Upper lobe of left lung (tissue), 6 donors: ENCODE measurements at regions not wholly inside any gene's neighbourhood (a gene's known extent, or its start where the extent isn't known, plus 50 kb on each side); places are given as distances from the start of the nearest gene placed in this dataset.
"Not testable (repeated sequence)": the region's sequence is repeated elsewhere in the genome, so short reads cannot be mapped to it uniquely, and the experiment has no call there.

ENCODE experiments used
- ATAC-seq, 2 donors: fragments of 200-7000 bp; cut with Tn5 transposase; one replicate each; pipeline ENCODE4 v1.9.1; 2022; ENCODE audit warnings: mild to moderate bottlenecking in 2 of 2, moderate library complexity in 2 of 2; ENCODE audit not compliant: low FRiP score in 2 of 2
- DNase-seq, 2 donors: peaks; one replicate each; pipeline ENCODE4 v3.0.0-alpha.2; 2019 to 2020
- H3K27ac ChIP-seq, 4 donors: fragments of 200-600 bp; sonication (generic); one replicate each; pipeline ENCODE4 v1.5.1; 2016 to 2019
- H3K27me3 ChIP-seq, 4 donors: fragments of 200-600 bp; sonication (generic); one replicate each; pipeline ENCODE4 v1.5.1; 2017 to 2019
- H3K36me3 ChIP-seq, 4 donors: fragments of 200-600 bp; sonication (generic); one replicate each; pipeline ENCODE4 v1.5.1; 2016 to 2019
- H3K4me1 ChIP-seq, 4 donors: fragments of 200-600 bp; sonication (generic); one replicate each; pipeline ENCODE4 v1.5.1; 2018 to 2019
- H3K4me3 ChIP-seq, 4 donors: fragments of 200-600 bp; sonication (generic); one replicate each; pipeline ENCODE4 v1.5.1; 2017 to 2019; ENCODE audit warnings: mild to moderate bottlenecking in 2 of 4, moderate library complexity in 1 of 4
- H3K9me3 ChIP-seq, 4 donors: fragments of 200-600 bp; sonication (generic); one replicate each; pipeline ENCODE4 v1.5.1; 2018 to 2019
- CTCF ChIP-seq, 6 experiments: fragments of 450-650 bp in 4 of 6; fragments of 200-600 bp in 2 of 6; sonication (generic) in 2 of 6; IDR thresholded peaks; one replicate each; pipeline ENCODE4 v1.5.1; 2016 to 2019; ENCODE audit warnings: antibody characterized with exemption in 6 of 6
- whole genome bisulfite sequencing, 2 donors: methylation state at CpG; one replicate each; pipeline ENCODE4 v1.1.5; 2017 to 2018; 5-methylcytosine and 5-hydroxymethylcytosine counted together
- small RNA-seq, 4 donors: library from RNA; depleted of rRNA; stranded (forward); fragments of <200 nt; gene quantifications; one replicate each; pipeline ENCODE3, GENCODE V24; 2016
- donor health status: DM: no; HTN: no; CAD: no; lungs with moderate emphysema.
- donor health status: DM: no; HTN: yes; CAD: no; lungs with severe emphysema.

DNA sequence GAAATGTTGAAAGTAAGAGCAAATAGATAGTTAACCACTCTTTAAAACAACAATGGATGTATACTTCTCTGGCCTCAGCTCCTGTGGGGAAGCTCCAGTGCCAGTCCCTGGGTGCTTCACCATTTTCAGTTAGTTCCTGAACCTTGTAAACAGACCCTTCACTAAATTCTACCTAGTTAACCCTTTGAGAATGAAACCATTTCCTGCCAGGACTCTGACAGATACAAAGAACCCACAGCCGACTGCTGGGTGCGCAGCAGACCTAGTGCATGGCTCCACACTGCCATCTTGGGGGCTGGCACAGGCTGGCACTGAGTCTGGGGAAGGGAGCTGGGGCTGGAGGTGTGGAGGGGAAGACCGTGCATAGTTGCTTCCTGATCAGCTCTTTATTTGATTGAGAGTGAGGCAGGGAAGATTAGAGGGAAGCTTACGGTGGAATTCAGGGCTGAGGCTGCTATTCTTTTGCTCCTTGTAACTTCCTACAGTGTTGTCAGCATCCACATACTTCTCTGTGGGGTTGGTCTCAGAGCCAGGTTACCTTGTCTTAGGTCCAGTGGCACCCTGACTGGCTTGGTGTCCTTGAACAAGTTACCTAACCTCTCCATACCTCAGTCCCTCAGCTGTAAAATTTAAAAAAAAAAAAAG, 62.3 kb upstream of the TP53BP2 start:
- ATAC-seq, H3K4me1 ChIP-seq, H3K36me3 ChIP-seq, H3K27ac ChIP-seq, H3K9me3 ChIP-seq, H3K4me3 ChIP-seq, H3K27me3 ChIP-seq, DNase-seq: not testable (repeated sequence)
- TF ChIP-seq CTCF (IDR thresholded peaks at IDR 0.05), result peak in 3 of 6 experiments; percentile 11 to 26 (median 20)
- 0 to 3% methylated on average over 1 to 3 of the region's 4 CpGs for WGBS, 2 donors

DNA sequence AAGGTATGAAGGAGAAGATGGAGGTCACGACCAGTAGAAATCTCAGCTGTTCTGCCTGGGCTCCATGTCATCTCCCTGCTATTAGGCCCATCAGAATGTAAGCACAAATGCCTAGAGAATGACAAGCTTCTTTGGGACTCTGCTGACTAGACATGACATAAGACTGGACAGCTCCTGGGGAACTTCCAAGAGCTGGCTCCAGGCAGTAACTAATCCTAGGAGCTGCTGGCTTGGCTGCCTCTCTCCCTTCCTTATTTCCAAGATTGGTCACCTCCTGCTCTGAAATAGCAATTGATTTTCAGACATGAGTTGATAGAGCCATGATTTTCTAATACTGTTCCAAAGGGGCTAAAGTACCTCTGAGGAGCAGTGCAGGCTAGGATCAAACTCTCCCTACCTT, 57.5 kb upstream of the TP53BP2 start:
- no CpG with 5 or more reads among the region's 1 CpG for WGBS, 2 donors
- ATAC-seq, DNase-seq, H3K4me3 ChIP-seq, H3K27ac ChIP-seq, H3K36me3 ChIP-seq, H3K27me3 ChIP-seq, H3K4me1 ChIP-seq, H3K9me3 ChIP-seq: not testable (repeated sequence)

- WGBS, 2 donors, result 48 to 67% methylated on average over 6 of the region's 6 CpGs
- H3K27me3 ChIP-seq, ATAC-seq, H3K36me3 ChIP-seq, DNase-seq, H3K9me3 ChIP-seq, H3K4me1 ChIP-seq, H3K27ac ChIP-seq, H3K4me3 ChIP-seq: not testable (repeated sequence)
These were observed 54.0 kb upstream of the TP53BP2 start for GRCh38 chr1:223899775-223900174.

- not testable (repeated sequence) for DNase-seq, H3K4me3 ChIP-seq, H3K36me3 ChIP-seq, ATAC-seq, H3K9me3 ChIP-seq, H3K27me3 ChIP-seq, H3K27ac ChIP-seq, H3K4me1 ChIP-seq
- 100% methylated on average over 2 of the region's 4 CpGs; no CpG with 5 or more reads in 1 of the 2 donors for WGBS, 2 donors
These were observed 51.4 kb upstream of the TP53BP2 start for GRCh38 chr1:223897097-223897496.

DNA sequence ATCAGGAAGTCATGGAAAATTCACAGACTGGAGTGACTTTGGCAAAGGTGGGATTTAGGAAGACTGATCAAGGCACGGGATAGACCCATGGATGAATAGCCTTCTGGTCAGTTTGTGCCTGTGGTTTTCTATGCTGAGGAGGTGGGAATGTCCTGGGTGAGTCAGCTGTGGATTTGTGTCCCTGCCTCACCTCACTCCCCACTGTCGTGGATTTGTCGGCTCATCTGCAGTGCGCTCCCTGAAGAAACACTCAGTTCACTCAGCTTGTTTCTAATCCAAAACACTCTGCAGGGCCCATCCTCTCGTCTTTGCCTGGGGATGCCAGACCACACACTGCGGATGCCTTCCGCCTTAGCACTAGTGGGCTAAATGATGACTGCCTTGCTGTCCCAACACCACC, 50.2 kb upstream of the TP53BP2 start:
- WGBS, 2 donors, result 94 to 95% methylated on average over 4 to 6 of the region's 7 CpGs
- not testable (repeated sequence) for H3K4me3 ChIP-seq, DNase-seq, H3K27ac ChIP-seq, ATAC-seq, H3K4me1 ChIP-seq, H3K36me3 ChIP-seq, H3K27me3 ChIP-seq, H3K9me3 ChIP-seq

Small RNA genes lying in the stretch of these regions (small RNA-seq; reads per million reads assigned to genes)
- 0 reads per million in 4 donors for gene RNU6-1319P
